OCI-LY3 (cell line): ENCODE measurements at regions not wholly inside any gene's neighbourhood (a gene's known extent, or its start where the extent isn't known, plus 50 kb on each side); places are given as distances from the start of the nearest gene placed in this dataset.

ENCODE experiments used
- H2AFZ ChIP-seq: fragments of 200-600, 300-600 bp; shearing (Covaris generic); 2 replicates; pipeline ENCODE4 v1.6.0; 2014; ENCODE audit warnings: antibody characterized with exemption, low read depth, low read length
- H3K27ac ChIP-seq: fragments of 200-600, 300-600 bp; sonication (generic); 2 replicates; pipeline ENCODE4 v1.5.1; 2014; ENCODE audit warnings: mild to moderate bottlenecking, low read length, moderate library complexity, mixed read lengths
- H3K27me3 ChIP-seq: fragments of 200-600, 300-600 bp; sonication (generic); 2 replicates; pipeline ENCODE4 v1.6.1; 2014; ENCODE audit warnings: low read depth, low read length, mixed read lengths
- H3K36me3 ChIP-seq: fragments of 200-600, 300-600 bp; sonication (generic); replicated peaks from 2 replicates; pipeline ENCODE3; 2014; ENCODE audit warnings: low read depth, low read length, mixed read lengths
- H3K4me1 ChIP-seq: fragments of 300-600, 200-600 bp; sonication (generic); 2 replicates; pipeline ENCODE4 v1.6.1; 2014; ENCODE audit warnings: low read length, mixed read lengths
- H3K4me2 ChIP-seq: fragments of 200-600, 300-600 bp; sonication (generic); 2 replicates; pipeline ENCODE4 v1.6.1; 2014; ENCODE audit warnings: low read length, mixed read lengths
- H3K4me3 ChIP-seq: fragments of 300-600, 200-600 bp; sonication (generic); 2 replicates; pipeline ENCODE4 v1.5.1; 2014; ENCODE audit warnings: antibody characterized with exemption, mild to moderate bottlenecking, low read length, moderate library complexity
- H3K79me2 ChIP-seq: fragments of 300-600, 200-600 bp; shearing (Covaris generic); 2 replicates; pipeline ENCODE4 v1.6.1; 2014; ENCODE audit warnings: mild to moderate bottlenecking, low read length, mixed read lengths
- H3K9ac ChIP-seq: fragments of 300-600, 200-600 bp; shearing (Covaris generic); 2 replicates; pipeline ENCODE4 v1.6.0; 2014; ENCODE audit warnings: mild to moderate bottlenecking, low read length, moderate library complexity
- H3K9me3 ChIP-seq: fragments of 200-600, 300-600 bp; shearing (Covaris generic); 2 replicates; pipeline ENCODE4 v1.6.1; 2014; ENCODE audit warnings: low read length, mixed read lengths; ENCODE audit not compliant: insufficient read depth
- H4K20me1 ChIP-seq: fragments of 200-600, 300-600 bp; sonication (generic); 2 replicates; pipeline ENCODE4 v1.6.1; 2016; ENCODE audit warnings: low read length, mixed read lengths; ENCODE audit not compliant: insufficient read depth
- CTCF ChIP-seq: fragments of 200-600, 300-600 bp; sonication (generic); IDR thresholded peaks from 2 replicates; pipeline ENCODE4 v1.5.1; 2014; ENCODE audit warnings: antibody characterized with exemption, low read length, low read depth
- EZH2phosphoT487 ChIP-seq: fragments of 200-600 bp; shearing (Covaris generic); IDR thresholded peaks from 2 replicates; pipeline ENCODE4 v1.6.1; 2018; ENCODE audit warnings: antibody characterized with exemption, mixed run types, low read depth

GRCh38 chr2:8595811-8596600 lies 85.8 kb upstream of the ID2 start:
- Histone ChIP-seq H3K79me2 (no peaks in the 10 kb centered on the region), H4K20me1 (no peaks in the 10 kb centered on the region), H3K27me3 (peaks cover 12% of the 10 kb centered on the region), H3K9me3 (no peaks in the 10 kb centered on the region), H3K4me3 (no peak overlapping the region), H2AFZ (no peak overlapping the region), H3K36me3 (no peaks in the 10 kb centered on the region), H3K27ac (no peak overlapping the region), H3K4me2 (no peak overlapping the region), H3K9ac (no peak overlapping the region), H3K4me1 (peaks cover 13% of the 10 kb centered on the region)
- no peak for TF ChIP-seq EZH2phosphoT487
- no peak for TF ChIP-seq CTCF

GRCh38 chr2:8597094-8597493 lies 84.8 kb upstream of the ID2 start:
- no peaks in the 10 kb centered on the region for H3K79me2 ChIP-seq
- H3K9ac ChIP-seq = no peak overlapping the region
- H3K36me3 ChIP-seq = no peaks in the 10 kb centered on the region
- TF ChIP-seq CTCF = no peak
- H3K4me3 ChIP-seq = no peak overlapping the region
- H2AFZ ChIP-seq = no peak overlapping the region
- H3K27me3 ChIP-seq = 0 out of 2 replicates have a peak, but pooled peaks cover 2% of the 10 kb centered on the region
- peaks cover 19% of the 10 kb centered on the region for H3K4me1 ChIP-seq
- H4K20me1 ChIP-seq = no peaks in the 10 kb centered on the region
- no peak overlapping the region for H3K4me2 ChIP-seq
- H3K9me3 ChIP-seq = no peaks in the 10 kb centered on the region
- H3K27ac ChIP-seq = no peak overlapping the region

- Histone ChIP-seq H3K9me3 (no peaks in the 10 kb centered on the region), H3K4me1 (peaks cover 25% of the 10 kb centered on the region), H3K4me3 (no peak overlapping the region), H3K27ac (no peak overlapping the region), H4K20me1 (no peaks in the 10 kb centered on the region), H3K4me2 (no peak overlapping the region), H3K9ac (no peak overlapping the region), H2AFZ (no peak overlapping the region), H3K27me3 (no peaks in the 10 kb centered on the region), H3K36me3 (no peaks in the 10 kb centered on the region), H3K79me2 (no peaks in the 10 kb centered on the region)
- TF ChIP-seq CTCF (no peak), EZH2phosphoT487 (no peak)
Observed at GRCh38 chr2:8597559-8598225, 84.2 kb upstream of the ID2 start.

GRCh38 chr2:8598295-8599165 lies 83.3 kb upstream of the ID2 start:
- no peak overlapping the region for H3K9ac ChIP-seq
- H3K9me3 ChIP-seq = no peaks in the 10 kb centered on the region
- no peaks in the 10 kb centered on the region for H3K36me3 ChIP-seq
- no peaks in the 10 kb centered on the region for H3K27me3 ChIP-seq
- no peak overlapping the region for H3K4me2 ChIP-seq
- H2AFZ ChIP-seq = no peak overlapping the region
- H3K4me1 ChIP-seq = peaks cover 33% of the 10 kb centered on the region
- H3K27ac ChIP-seq = no peak overlapping the region
- no peaks in the 10 kb centered on the region for H3K79me2 ChIP-seq
- no peaks in the 10 kb centered on the region for H4K20me1 ChIP-seq
- H3K4me3 ChIP-seq = no peak overlapping the region
- no peak for TF ChIP-seq EZH2phosphoT487
- TF ChIP-seq CTCF = no peak
